ENCODE measurements at regions not wholly inside any gene's neighbourhood (a gene's known extent, or its start where the extent isn't known, plus 50 kb on each side); places are given as distances from the start of the nearest gene placed in this dataset.
"Not testable (repeated sequence)": the region's sequence is repeated elsewhere in the genome, so short reads cannot be mapped to it uniquely, and the experiment has no call there.

GRCh38 chr10:78604721-78605120, 464.0 kb upstream of the ZMIZ1 start:
- Mint-ChIP-seq H3K4me1 (peaks cover 0 to 2% (median 0%) of the 10 kb centered on the region in 7 donors), H3K36me3 (peaks cover 0 to 4% (median 0%) of the 10 kb centered on the region in 5 donors), H3K4me3 (no peak overlapping the region), H3K27ac (no peak overlapping the region), H3K9me3 (peaks cover 0 to 17% (median 6%) of the 10 kb centered on the region in 11 donors), H3K27me3 (peaks cover 0 to 10% (median 5%) of the 10 kb centered on the region in 5 donors)
- Histone ChIP-seq H3K4me1 (ENCODE audit: control insufficient read depth in 2 of 2, insufficient read depth in 2 of 2, low read length in 2 of 2) (no peaks in the 10 kb centered on the region), H3K9me3 (ENCODE audit: control insufficient read depth in 2 of 3, low read length in 3 of 3) (no peaks in the 10 kb centered on the region), H3K4me3 (ENCODE audit: low read length) (no peak overlapping the region), H3K27me3 (ENCODE audit: control insufficient read depth in 2 of 2, insufficient read depth in 2 of 2, low read length in 2 of 2) (no peaks in the 10 kb centered on the region), H3K36me3 (ENCODE audit: control insufficient read depth in 2 of 3, insufficient read depth in 3 of 3, low read length in 3 of 3) (no peaks in the 10 kb centered on the region), H3K27ac (ENCODE audit: low read depth, low read length) (no peak overlapping the region)
- ATAC-seq: no peak
- no peak for DNase-seq
- CTCF ChIA-PET: interaction anchor here (0.7 kb wide), 1 partner anchor 1280 kb away, joined by 3 read pairs; no protein-coding TSS in a partner anchor
- intact Hi-C loops (cut with micrococcal nuclease): no loop called here
- POLR2A ChIA-PET: no interaction called here

GRCh38 chr10:78605800-78606350, 462.9 kb upstream of the ZMIZ1 start:
- H3K9me3 ChIP-seq (ENCODE audit: control insufficient read depth in 2 of 3, low read length in 3 of 3): peaks cover 0 to 4% (median 0%) of the 10 kb centered on the region in 3 experiments
- no peaks in the 10 kb centered on the region for H3K4me1 ChIP-seq (ENCODE audit: control insufficient read depth in 2 of 2, insufficient read depth in 2 of 2, low read length in 2 of 2)
- H3K4me3 ChIP-seq (ENCODE audit: low read length): no peak overlapping the region
- ChIA-PET POLR2A (no interaction called here), CTCF (no interaction called here)
- H3K27me3 ChIP-seq (ENCODE audit: control insufficient read depth in 2 of 2, insufficient read depth in 2 of 2, low read length in 2 of 2): no peaks in the 10 kb centered on the region
- H3K36me3 Mint-ChIP-seq: peaks cover 0 to 8% (median 2%) of the 10 kb centered on the region in 5 donors
- H3K27me3 Mint-ChIP-seq: peaks cover 0 to 15% (median 10%) of the 10 kb centered on the region in 5 donors
- H3K27ac ChIP-seq (ENCODE audit: low read depth, low read length): no peak overlapping the region
- H3K27ac Mint-ChIP-seq: no peak overlapping the region
- no peak for ATAC-seq
- peaks cover 4 to 25% (median 10%) of the 10 kb centered on the region in 11 donors for H3K9me3 Mint-ChIP-seq
- intact Hi-C loops (cut with micrococcal nuclease): no loop called here
- H3K4me3 Mint-ChIP-seq: no peak overlapping the region
- no peak for DNase-seq
- H3K36me3 ChIP-seq (ENCODE audit: control insufficient read depth in 2 of 3, insufficient read depth in 3 of 3, low read length in 3 of 3): no peaks in the 10 kb centered on the region
- peaks cover 0 to 2% (median 0%) of the 10 kb centered on the region in 7 donors for H3K4me1 Mint-ChIP-seq

- DNase-seq; H3K4me1 ChIP-seq (ENCODE audit: control insufficient read depth in 2 of 2, insufficient read depth in 2 of 2, low read length in 2 of 2); H3K27ac ChIP-seq (ENCODE audit: low read depth, low read length); H3K4me3 ChIP-seq (ENCODE audit: low read length); H3K4me3 Mint-ChIP-seq; H3K27me3 ChIP-seq (ENCODE audit: control insufficient read depth in 2 of 2, insufficient read depth in 2 of 2, low read length in 2 of 2); H3K9me3 ChIP-seq (ENCODE audit: control insufficient read depth in 2 of 3, low read length in 3 of 3); H3K36me3 Mint-ChIP-seq; H3K27ac Mint-ChIP-seq; ATAC-seq; H3K36me3 ChIP-seq (ENCODE audit: control insufficient read depth in 2 of 3, insufficient read depth in 3 of 3, low read length in 3 of 3); intact Hi-C loops (cut with micrococcal nuclease); H3K4me1 Mint-ChIP-seq; POLR2A ChIA-PET: not testable (repeated sequence)
- Mint-ChIP-seq H3K27me3 (peaks cover 3 to 16% (median 10%) of the 10 kb centered on the region in 5 donors), H3K9me3 (peaks cover 4 to 31% (median 10%) of the 10 kb centered on the region in 11 donors)
- CTCF ChIA-PET: interaction anchor here (0.6 kb wide), 1 partner anchor 480 kb away, joined by 4 read pairs; no protein-coding TSS in a partner anchor
Measured at GRCh38 chr10:78606766-78607165, 462.0 kb upstream of the ZMIZ1 start.

- Mint-ChIP-seq H3K9me3 (peaks cover 4 to 31% (median 11%) of the 10 kb centered on the region in 11 donors), H3K4me3 (no peak overlapping the region), H3K36me3 (peaks cover 0 to 8% (median 2%) of the 10 kb centered on the region in 5 donors), H3K27me3 (peaks cover 7 to 27% (median 10%) of the 10 kb centered on the region in 5 donors), H3K27ac (no peak overlapping the region), H3K4me1 (no peaks in the 10 kb centered on the region)
- CTCF ChIA-PET: no interaction called here
- H3K27me3 ChIP-seq (ENCODE audit: control insufficient read depth in 2 of 2, insufficient read depth in 2 of 2, low read length in 2 of 2): no peaks in the 10 kb centered on the region
- ATAC-seq (no peak), DNase-seq (no peak)
- no peak overlapping the region for H3K27ac ChIP-seq (ENCODE audit: low read depth, low read length)
- POLR2A ChIA-PET: no interaction called here
- H3K4me3 ChIP-seq (ENCODE audit: low read length): no peak overlapping the region
- H3K4me1 ChIP-seq (ENCODE audit: control insufficient read depth in 2 of 2, insufficient read depth in 2 of 2, low read length in 2 of 2): no peaks in the 10 kb centered on the region
- H3K9me3 ChIP-seq (ENCODE audit: control insufficient read depth in 2 of 3, low read length in 3 of 3): peaks cover 0 to 4% (median 0%) of the 10 kb centered on the region in 3 experiments
- H3K36me3 ChIP-seq (ENCODE audit: control insufficient read depth in 2 of 3, insufficient read depth in 3 of 3, low read length in 3 of 3): no peaks in the 10 kb centered on the region
- intact Hi-C loops (cut with micrococcal nuclease): no loop called here
Measured at GRCh38 chr10:78609976-78610375, 458.8 kb upstream of the ZMIZ1 start.

- ChIA-PET CTCF (no interaction called here), POLR2A (no interaction called here)
- H3K27me3 ChIP-seq (ENCODE audit: control insufficient read depth in 2 of 2, insufficient read depth in 2 of 2, low read length in 2 of 2): no peaks in the 10 kb centered on the region
- Mint-ChIP-seq H3K27me3 (peaks cover 7 to 43% (median 17%) of the 10 kb centered on the region in 5 donors), H3K36me3 (peaks cover 0 to 8% (median 2%) of the 10 kb centered on the region in 5 donors), H3K9me3 (peaks cover 3 to 30% (median 9%) of the 10 kb centered on the region in 11 donors), H3K4me3 (no peak overlapping the region), H3K4me1 (no peaks in the 10 kb centered on the region), H3K27ac (no peak overlapping the region)
- no peak for DNase-seq
- H3K27ac ChIP-seq (ENCODE audit: low read depth, low read length): no peak overlapping the region
- no peak for ATAC-seq
- H3K36me3 ChIP-seq (ENCODE audit: control insufficient read depth in 2 of 3, insufficient read depth in 3 of 3, low read length in 3 of 3): no peaks in the 10 kb centered on the region
- no peaks in the 10 kb centered on the region for H3K4me1 ChIP-seq (ENCODE audit: control insufficient read depth in 2 of 2, insufficient read depth in 2 of 2, low read length in 2 of 2)
- intact Hi-C loops (cut with micrococcal nuclease): no loop called here
- H3K9me3 ChIP-seq (ENCODE audit: control insufficient read depth in 2 of 3, low read length in 3 of 3): peaks cover 0 to 4% (median 0%) of the 10 kb centered on the region in 3 experiments
- no peak overlapping the region for H3K4me3 ChIP-seq (ENCODE audit: low read length)
Measured at GRCh38 chr10:78613132-78613531, 455.6 kb upstream of the ZMIZ1 start.

- H3K36me3 ChIP-seq (ENCODE audit: control insufficient read depth in 2 of 3, insufficient read depth in 3 of 3, low read length in 3 of 3): no peaks in the 10 kb centered on the region
- no peaks in the 10 kb centered on the region for H3K4me1 Mint-ChIP-seq
- H3K4me3 ChIP-seq (ENCODE audit: low read length): no peak overlapping the region
- no peaks in the 10 kb centered on the region for H3K4me1 ChIP-seq (ENCODE audit: control insufficient read depth in 2 of 2, insufficient read depth in 2 of 2, low read length in 2 of 2)
- peaks cover 1 to 43% (median 17%) of the 10 kb centered on the region in 5 donors for H3K27me3 Mint-ChIP-seq
- no peak overlapping the region for H3K4me3 Mint-ChIP-seq
- H3K36me3 Mint-ChIP-seq: peaks cover 0 to 8% (median 2%) of the 10 kb centered on the region in 5 donors
- no peak overlapping the region for H3K27ac ChIP-seq (ENCODE audit: low read depth, low read length)
- no peaks in the 10 kb centered on the region for H3K27me3 ChIP-seq (ENCODE audit: control insufficient read depth in 2 of 2, insufficient read depth in 2 of 2, low read length in 2 of 2)
- ATAC-seq (no peak), DNase-seq (no peak)
- peaks cover 0 to 4% (median 0%) of the 10 kb centered on the region in 3 experiments for H3K9me3 ChIP-seq (ENCODE audit: control insufficient read depth in 2 of 3, low read length in 3 of 3)
- ChIA-PET POLR2A (no interaction called here), CTCF (no interaction called here)
- H3K9me3 Mint-ChIP-seq: peaks cover under 1 to 18% (median 6%) of the 10 kb centered on the region in 11 donors
- no peak overlapping the region for H3K27ac Mint-ChIP-seq
- intact Hi-C loops (cut with micrococcal nuclease): no loop called here
Measured at GRCh38 chr10:78614267-78614666, 454.5 kb upstream of the ZMIZ1 start.

GRCh38 chr10:78614744-78615143, 454.0 kb upstream of the ZMIZ1 start:
- peaks cover 0 to 4% (median 0%) of the 10 kb centered on the region in 3 experiments for H3K9me3 ChIP-seq (ENCODE audit: control insufficient read depth in 2 of 3, low read length in 3 of 3)
- H3K27me3 ChIP-seq (ENCODE audit: control insufficient read depth in 2 of 2, insufficient read depth in 2 of 2, low read length in 2 of 2): no peaks in the 10 kb centered on the region
- Mint-ChIP-seq H3K4me1 (no peaks in the 10 kb centered on the region), H3K27me3 (peaks cover 0 to 42% (median 17%) of the 10 kb centered on the region in 5 donors), H3K36me3 (peaks cover 0 to 8% (median 2%) of the 10 kb centered on the region in 5 donors), H3K4me3 (no peak overlapping the region), H3K27ac (no peak overlapping the region), H3K9me3 (peaks cover 0 to 13% (median 5%) of the 10 kb centered on the region in 11 donors)
- no peaks in the 10 kb centered on the region for H3K36me3 ChIP-seq (ENCODE audit: control insufficient read depth in 2 of 3, insufficient read depth in 3 of 3, low read length in 3 of 3)
- ChIA-PET CTCF (no interaction called here), POLR2A (no interaction called here)
- intact Hi-C loops (cut with micrococcal nuclease): no loop called here
- no peak overlapping the region for H3K27ac ChIP-seq (ENCODE audit: low read depth, low read length)
- no peak for ATAC-seq
- DNase-seq: no peak
- no peak overlapping the region for H3K4me3 ChIP-seq (ENCODE audit: low read length)
- H3K4me1 ChIP-seq (ENCODE audit: control insufficient read depth in 2 of 2, insufficient read depth in 2 of 2, low read length in 2 of 2): no peaks in the 10 kb centered on the region

Data from naive thymus-derived CD4-positive, alpha-beta T cell (primary cell).